ENCODE measurements at regions not wholly inside any gene's neighbourhood (a gene's known extent, or its start where the extent isn't known, plus 50 kb on each side); places are given as distances from the start of the nearest gene placed in this dataset.

DNA sequence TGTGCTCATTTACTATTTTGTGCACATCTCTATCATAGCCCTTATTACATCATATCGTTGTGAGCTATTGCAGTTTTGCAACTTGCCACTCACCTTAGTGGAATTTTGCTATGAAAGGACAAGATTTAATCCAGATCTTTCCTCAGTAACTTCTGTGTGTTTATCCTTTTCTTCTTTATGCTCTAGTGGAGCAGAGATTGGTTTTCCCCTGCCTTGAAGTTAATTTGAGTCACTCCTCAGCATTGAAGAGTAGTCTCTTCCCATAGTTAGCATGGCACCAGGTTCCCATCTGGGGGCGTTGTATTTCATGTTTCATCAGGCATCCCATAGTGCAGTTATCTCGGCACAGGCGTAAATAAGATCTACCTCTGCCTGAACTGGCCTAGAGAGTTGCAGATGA is 510.4 kb downstream of the PSAT1 start:
- Histone ChIP-seq H4K20me1 (ENCODE audit: insufficient read depth, low read length, poor library complexity, severe bottlenecking) (no peaks in the 10 kb centered on the region), H3K9ac (ENCODE audit: low read depth, low read length, poor library complexity, severe bottlenecking) (no peak overlapping the region), H3K27me3 (ENCODE audit: insufficient read depth, low read length, poor library complexity, severe bottlenecking) (no peaks in the 10 kb centered on the region), H3K4me2 (ENCODE audit: low read depth, low read length, poor library complexity, severe bottlenecking) (no peak overlapping the region), H3K79me2 (ENCODE audit: insufficient read depth, low read length) (no peaks in the 10 kb centered on the region), H3F3A (ENCODE audit: low read depth) (no peaks in the 10 kb centered on the region), H3K4me1 (ENCODE audit: insufficient read depth, low read length, poor library complexity, severe bottlenecking) (no peaks in the 10 kb centered on the region), H2AFZ (ENCODE audit: low read length) (no peak overlapping the region), H3K9me2 (replicated peaks; ENCODE audit: low read depth, low read length) (no peaks in the 10 kb centered on the region), H3K4me3 (ENCODE audit: low read length, poor library complexity, severe bottlenecking) (no peak overlapping the region), H3K9me3 (ENCODE audit: insufficient read depth, low read depth, low read length) (no peaks in the 10 kb centered on the region), H3K36me3 (ENCODE audit: insufficient read depth, low read length) (no peaks in the 10 kb centered on the region)
- TF ChIP-seq, protein P1, sequence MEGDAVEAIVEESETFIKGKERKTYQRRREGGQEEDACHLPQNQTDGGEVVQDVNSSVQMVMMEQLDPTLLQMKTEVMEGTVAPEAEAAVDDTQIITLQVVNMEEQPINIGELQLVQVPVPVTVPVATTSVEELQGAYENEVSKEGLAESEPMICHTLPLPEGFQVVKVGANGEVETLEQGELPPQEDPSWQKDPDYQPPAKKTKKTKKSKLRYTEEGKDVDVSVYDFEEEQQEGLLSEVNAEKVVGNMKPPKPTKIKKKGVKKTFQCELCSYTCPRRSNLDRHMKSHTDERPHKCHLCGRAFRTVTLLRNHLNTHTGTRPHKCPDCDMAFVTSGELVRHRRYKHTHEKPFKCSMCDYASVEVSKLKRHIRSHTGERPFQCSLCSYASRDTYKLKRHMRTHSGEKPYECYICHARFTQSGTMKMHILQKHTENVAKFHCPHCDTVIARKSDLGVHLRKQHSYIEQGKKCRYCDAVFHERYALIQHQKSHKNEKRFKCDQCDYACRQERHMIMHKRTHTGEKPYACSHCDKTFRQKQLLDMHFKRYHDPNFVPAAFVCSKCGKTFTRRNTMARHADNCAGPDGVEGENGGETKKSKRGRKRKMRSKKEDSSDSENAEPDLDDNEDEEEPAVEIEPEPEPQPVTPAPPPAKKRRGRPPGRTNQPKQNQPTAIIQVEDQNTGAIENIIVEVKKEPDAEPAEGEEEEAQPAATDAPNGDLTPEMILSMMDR (conservative IDR thresholded peaks at IDR 0.05; ENCODE audit: low read length) = no peak
- no peak for TF ChIP-seq EZH2phosphoT487 (IDR thresholded peaks at IDR 0.05; ENCODE audit: borderline replicate concordance)

DNA sequence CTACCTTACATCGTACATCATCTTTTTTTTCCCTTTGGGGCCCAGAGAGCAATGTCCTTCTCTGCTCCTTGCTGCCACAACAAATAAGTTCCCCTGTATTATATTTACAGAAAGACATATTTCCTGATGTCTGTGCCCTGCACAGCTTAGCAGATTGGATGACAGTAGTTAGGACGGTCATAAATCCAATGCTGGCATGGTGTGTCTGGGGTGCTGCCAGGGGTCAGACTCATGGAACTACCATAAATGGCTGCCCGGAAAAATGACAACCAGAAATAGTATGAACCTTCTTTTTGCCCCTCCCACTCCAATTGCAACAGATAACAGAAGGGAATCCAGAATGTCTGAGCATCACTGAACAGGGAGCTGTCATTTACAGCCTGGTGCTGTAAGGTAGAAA is 511.1 kb downstream of the PSAT1 start:
- H3K27me3 ChIP-seq (ENCODE audit: insufficient read depth, low read length, poor library complexity, severe bottlenecking) = no peaks in the 10 kb centered on the region
- no peak overlapping the region for H3K9ac ChIP-seq (ENCODE audit: low read depth, low read length, poor library complexity, severe bottlenecking)
- H3K79me2 ChIP-seq (ENCODE audit: insufficient read depth, low read length) = no peaks in the 10 kb centered on the region
- no peaks in the 10 kb centered on the region for H4K20me1 ChIP-seq (ENCODE audit: insufficient read depth, low read length, poor library complexity, severe bottlenecking)
- H3K4me2 ChIP-seq (ENCODE audit: low read depth, low read length, poor library complexity, severe bottlenecking) = no peak overlapping the region
- H3K9me3 ChIP-seq (ENCODE audit: insufficient read depth, low read depth, low read length) = no peaks in the 10 kb centered on the region
- TF ChIP-seq EZH2phosphoT487 (IDR thresholded peaks at IDR 0.05; ENCODE audit: borderline replicate concordance) = no peak
- TF ChIP-seq, protein P1 (conservative IDR thresholded peaks at IDR 0.05; ENCODE audit: low read length) = no peak
- no peak overlapping the region for H2AFZ ChIP-seq (ENCODE audit: low read length)
- no peaks in the 10 kb centered on the region for H3K4me1 ChIP-seq (ENCODE audit: insufficient read depth, low read length, poor library complexity, severe bottlenecking)
- H3K9me2 ChIP-seq (replicated peaks; ENCODE audit: low read depth, low read length) = no peaks in the 10 kb centered on the region
- no peak overlapping the region for H3K4me3 ChIP-seq (ENCODE audit: low read length, poor library complexity, severe bottlenecking)
- no peaks in the 10 kb centered on the region for H3K36me3 ChIP-seq (ENCODE audit: insufficient read depth, low read length)
- H3F3A ChIP-seq (ENCODE audit: low read depth) = no peaks in the 10 kb centered on the region

- no peaks in the 10 kb centered on the region for H4K20me1 ChIP-seq (ENCODE audit: insufficient read depth, low read length, poor library complexity, severe bottlenecking)
- H2AFZ ChIP-seq (ENCODE audit: low read length) = no peak overlapping the region
- H3K4me1 ChIP-seq (ENCODE audit: insufficient read depth, low read length, poor library complexity, severe bottlenecking) = no peaks in the 10 kb centered on the region
- no peaks in the 10 kb centered on the region for H3K27me3 ChIP-seq (ENCODE audit: insufficient read depth, low read length, poor library complexity, severe bottlenecking)
- H3K4me3 ChIP-seq (ENCODE audit: low read length, poor library complexity, severe bottlenecking) = no peak overlapping the region
- no peak overlapping the region for H3K9ac ChIP-seq (ENCODE audit: low read depth, low read length, poor library complexity, severe bottlenecking)
- no peak for TF ChIP-seq EZH2phosphoT487 (IDR thresholded peaks at IDR 0.05; ENCODE audit: borderline replicate concordance)
- TF ChIP-seq, protein P1 (conservative IDR thresholded peaks at IDR 0.05; ENCODE audit: low read length) = no peak
- H3K36me3 ChIP-seq (ENCODE audit: insufficient read depth, low read length) = no peaks in the 10 kb centered on the region
- H3K9me2 ChIP-seq (replicated peaks; ENCODE audit: low read depth, low read length) = no peaks in the 10 kb centered on the region
- H3K9me3 ChIP-seq (ENCODE audit: insufficient read depth, low read depth, low read length) = no peaks in the 10 kb centered on the region
- no peak overlapping the region for H3K4me2 ChIP-seq (ENCODE audit: low read depth, low read length, poor library complexity, severe bottlenecking)
- no peaks in the 10 kb centered on the region for H3K79me2 ChIP-seq (ENCODE audit: insufficient read depth, low read length)
- no peaks in the 10 kb centered on the region for H3F3A ChIP-seq (ENCODE audit: low read depth)
Observed at GRCh38 chr9:78811622-78812276, 514.8 kb downstream of the PSAT1 start.
